Thyroid gland (tissue), 4 donors: ENCODE measurements at regions not wholly inside any gene's neighbourhood (a gene's known extent, or its start where the extent isn't known, plus 50 kb on each side); places are given as distances from the start of the nearest gene placed in this dataset.

Experiments used
- CTCF ChIP-seq, 6 experiments: fragments of 200-600 bp in 3 of 6; fragments of 450-650 bp in 3 of 6; sonication (generic) in 3 of 6; IDR thresholded peaks; one replicate each; pipeline ENCODE4 v1.5.1; 2016 to 2019; ENCODE audit warnings: antibody characterized with exemption in 6 of 6, mild to moderate bottlenecking in 2 of 6, inconsistent platforms in 1 of 6, moderate library complexity in 1 of 6
- POLR2A ChIP-seq, 2 donors: fragments of 450-650 bp; IDR thresholded peaks; one replicate each; pipeline ENCODE4 v1.6.1; 2017; ENCODE audit warnings: antibody characterized with exemption in 2 of 2, mild to moderate bottlenecking in 2 of 2, moderate library complexity in 1 of 2

- TF ChIP-seq CTCF (IDR thresholded peaks at IDR 0.05), result no peak
- no peak for TF ChIP-seq POLR2A (IDR thresholded peaks at IDR 0.05)
Observed at GRCh38 chr2:150939087-150939486, 322.6 kb downstream of the RBM43 start.
